Stimulated activated CD8-positive, alpha-beta memory T cell treated with anti-CD3 and anti-CD28 coated beads, Interleukin-2, amount 100 ng/mL, for 48 hours (primary cell): ENCODE measurements at regions not wholly inside any gene's neighbourhood (a gene's known extent, or its start where the extent isn't known, plus 50 kb on each side); places are given as distances from the start of the nearest gene placed in this dataset.
"Not testable (repeated sequence)": the region's sequence is repeated elsewhere in the genome, so short reads cannot be mapped to it uniquely, and the experiment has no call there.

Experiments
- DNase-seq, 2 donors: peaks; one replicate each; pipeline ENCODE4 v3.0.0-alpha.2; 2020; ENCODE audit warnings: low read depth in 2 of 2

DNA sequence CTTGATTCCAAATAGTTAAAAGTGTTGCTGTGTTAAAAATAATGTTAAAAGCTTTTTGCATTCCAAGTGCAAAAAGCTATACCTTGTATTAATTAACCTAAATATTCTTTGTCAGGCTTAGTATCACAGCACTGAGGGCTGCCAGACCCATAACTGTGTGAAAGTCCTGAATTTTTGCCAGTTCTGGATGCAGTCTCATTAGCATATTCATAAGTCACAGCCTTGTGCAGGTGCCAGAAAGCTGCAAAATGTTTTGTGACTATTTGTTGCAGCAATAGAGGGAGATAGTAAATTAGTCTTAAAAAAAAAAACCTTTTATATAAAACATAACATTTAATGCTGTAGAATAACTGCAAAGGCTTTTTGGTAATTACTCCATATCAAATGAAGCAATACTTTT lies 56.6 kb downstream of the SLITRK1 start:
- no peak for DNase-seq

DNA sequence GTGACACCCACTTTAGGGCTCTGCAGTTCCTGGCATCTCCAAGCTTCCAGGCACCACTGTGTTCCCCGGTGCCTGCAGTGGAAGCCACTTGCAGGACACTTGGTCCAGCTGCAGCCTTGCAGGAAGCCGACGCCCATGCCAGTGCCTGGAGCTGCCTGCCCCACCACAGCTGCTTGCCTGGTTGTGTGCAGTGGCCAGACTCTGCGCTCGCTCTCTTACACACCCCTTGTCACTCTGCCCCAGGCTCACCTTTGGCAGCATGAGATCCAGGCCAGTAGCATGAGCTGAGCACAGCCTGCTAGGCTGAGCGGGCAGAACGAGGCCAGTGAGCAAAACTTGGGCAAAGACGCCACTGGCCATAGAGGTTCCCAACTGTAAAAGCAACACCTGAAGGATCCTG lies 57.7 kb downstream of the SLITRK1 start:
- no peak for DNase-seq

GRCh38 chr13:83824120-83824519 lies 58.2 kb downstream of the SLITRK1 start:
- no peak for DNase-seq

DNA sequence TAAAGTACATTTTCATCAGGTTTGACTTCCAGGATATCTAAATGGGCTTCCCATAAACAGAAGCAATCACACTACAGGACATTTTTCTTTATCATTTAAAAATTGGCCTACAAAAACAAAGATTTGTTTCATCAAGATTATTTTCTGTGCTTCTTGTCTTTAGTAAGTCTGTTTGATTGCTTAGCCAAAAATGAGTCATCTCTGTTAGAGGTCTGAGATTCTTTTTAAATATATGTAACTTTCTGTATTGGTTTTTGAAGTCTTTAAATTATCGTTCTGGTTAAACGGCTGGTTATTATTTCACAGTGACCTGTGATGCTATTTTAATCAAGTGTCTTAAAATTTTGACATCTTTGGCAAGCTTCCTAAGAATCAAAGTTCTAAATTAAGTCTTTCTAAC lies 62.7 kb downstream of the SLITRK1 start:
- DNase-seq: no peak

GRCh38 chr13:83819156-83819555 lies 63.1 kb downstream of the SLITRK1 start:
- no peak for DNase-seq

DNA sequence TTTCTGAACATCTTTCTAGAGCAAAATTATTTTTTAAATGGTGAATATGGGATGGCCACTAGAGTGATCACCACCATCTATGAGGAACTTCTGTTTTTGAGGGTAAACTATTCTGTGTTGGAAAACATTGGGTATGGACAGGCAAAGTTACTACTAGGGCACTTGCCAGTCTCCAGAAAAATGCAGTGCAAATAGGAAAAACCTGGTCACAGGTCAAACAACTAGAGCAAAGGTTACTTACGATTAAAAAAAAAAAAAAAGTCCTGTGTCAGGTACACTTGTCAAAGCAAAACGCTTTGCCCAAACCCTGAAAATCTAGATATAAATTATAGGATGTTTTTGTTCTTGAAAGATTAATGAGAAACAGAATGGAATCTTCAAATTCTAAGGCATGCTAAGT lies 66.2 kb downstream of the SLITRK1 start:
- no peak for DNase-seq

DNA sequence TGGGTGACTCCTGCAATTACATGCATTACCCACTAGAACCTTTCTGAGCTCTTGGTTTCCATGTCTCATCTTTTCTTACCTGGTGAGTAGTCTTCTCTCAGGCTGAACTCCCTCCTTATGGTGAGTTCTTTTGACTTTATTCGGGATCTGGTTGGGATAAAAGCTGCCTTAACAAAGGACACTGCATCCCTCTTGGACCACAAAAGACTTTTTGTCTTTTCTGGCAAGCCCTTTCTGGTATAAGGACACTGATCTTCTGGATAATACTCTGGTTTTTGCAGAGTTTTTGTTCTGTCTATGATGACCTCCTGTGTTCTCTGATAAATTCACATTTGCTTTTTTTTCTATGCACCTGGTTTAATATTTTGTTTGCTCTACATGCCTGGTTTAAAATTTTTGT lies 66.7 kb downstream of the SLITRK1 start:
- DNase-seq: no peak

DNA sequence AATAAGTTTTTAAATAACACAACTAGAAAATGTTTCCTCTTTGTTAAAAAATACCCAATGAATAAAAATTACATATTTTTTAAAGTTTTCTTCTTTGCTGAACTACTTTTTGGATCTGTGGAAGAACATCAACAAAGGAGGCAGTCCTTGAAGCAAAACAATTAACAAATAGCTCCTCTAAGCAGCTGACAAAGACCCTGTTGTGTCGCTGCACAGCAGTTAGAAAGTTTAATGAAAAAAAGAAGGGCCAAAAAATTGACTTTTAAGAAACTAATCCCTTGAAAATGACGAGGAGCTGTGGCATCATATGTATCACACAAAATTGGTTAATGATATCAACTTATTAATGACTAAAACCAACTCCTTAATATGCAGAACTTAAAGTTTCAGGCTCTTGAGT lies 72.1 kb downstream of the SLITRK1 start:
- DNase-seq: no peak

GRCh38 chr13:83804356-83804962 lies 77.8 kb downstream of the SLITRK1 start:
- no peak for DNase-seq

DNA sequence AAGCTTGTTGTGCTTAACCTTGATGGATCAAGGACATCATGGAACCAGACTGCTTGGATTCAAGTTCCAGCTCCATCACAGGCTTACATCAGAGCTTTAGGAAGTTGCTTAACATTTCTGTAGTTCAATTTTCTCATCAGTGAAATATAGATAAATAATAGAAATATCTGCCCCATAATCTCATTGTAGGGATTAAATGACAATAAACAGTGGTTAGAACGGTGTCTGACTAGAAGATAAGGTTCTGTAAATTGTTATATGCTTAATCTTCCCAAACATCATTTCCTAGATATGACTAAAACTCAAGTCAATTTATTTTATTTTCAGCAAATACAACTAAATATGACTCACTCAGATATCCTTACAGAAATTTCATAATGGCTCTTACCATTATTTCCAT lies 83.5 kb downstream of the SLITRK1 start:
- no peak for DNase-seq

DNA sequence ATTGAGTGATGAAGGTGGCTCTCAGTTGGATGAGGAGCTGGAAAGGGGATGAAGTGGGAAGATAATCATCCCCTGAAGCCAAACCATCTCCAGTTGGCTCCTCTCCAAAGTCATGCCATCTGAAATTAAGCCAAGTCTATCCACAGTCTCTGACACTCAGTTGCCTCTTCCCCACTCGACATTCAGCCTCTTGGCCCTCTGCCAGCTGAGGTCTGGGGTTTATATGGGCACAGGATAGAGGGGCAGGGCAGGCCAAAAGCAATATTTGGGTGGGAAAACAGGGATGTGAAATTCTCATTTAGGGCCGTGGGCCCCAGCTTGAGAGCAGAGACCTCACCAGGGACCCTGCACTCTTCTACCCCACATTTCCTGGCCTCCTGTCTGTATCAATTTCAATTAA lies 85.9 kb downstream of the SLITRK1 start:
- no peak for DNase-seq

- no peak for DNase-seq
Measured at GRCh38 chr13:83794583-83794982, 87.7 kb downstream of the SLITRK1 start.

- no peak for DNase-seq
Measured at GRCh38 chr13:83780227-83780626, 102.0 kb downstream of the SLITRK1 start.

DNA sequence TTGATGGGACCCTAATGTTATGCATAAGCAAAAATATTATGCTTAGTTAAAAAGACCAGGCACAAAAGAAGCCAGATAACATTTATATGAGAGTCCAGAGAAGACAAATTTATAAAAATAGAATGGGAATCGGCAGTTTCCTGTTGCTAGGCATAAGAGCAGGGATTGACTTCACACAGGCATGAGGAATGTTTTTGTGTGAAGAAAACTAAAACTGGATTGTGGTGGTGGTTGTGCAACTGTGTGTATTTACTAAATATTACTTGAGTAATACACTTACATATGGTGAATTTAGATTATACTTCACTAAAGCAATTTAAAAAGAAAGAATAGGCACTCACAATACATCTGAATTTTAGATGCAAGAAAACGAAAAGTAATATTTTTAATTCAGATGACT lies 108.3 kb downstream of the SLITRK1 start:
- DNase-seq: no peak

DNA sequence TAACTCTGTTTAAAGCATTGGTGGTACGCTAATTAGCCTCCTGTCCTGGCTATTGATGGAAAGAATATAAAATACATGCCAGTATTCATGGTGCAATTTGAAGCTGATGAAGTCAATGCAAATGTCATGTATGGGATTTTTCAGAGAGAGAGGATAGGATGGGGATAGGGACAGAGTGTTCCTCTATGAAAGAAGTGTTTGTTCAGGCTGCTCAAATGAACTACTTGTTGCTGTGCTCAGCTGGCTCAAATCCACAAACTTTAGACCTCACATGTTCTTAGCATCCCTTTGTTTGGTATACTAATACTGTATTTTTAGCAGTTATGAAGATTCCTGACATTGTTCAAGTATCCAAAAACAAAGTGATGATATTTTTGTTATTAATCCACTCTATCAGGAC lies 116.5 kb downstream of the SLITRK1 start:
- no peak for DNase-seq

- no peak for DNase-seq
Measured at GRCh38 chr13:83761631-83762030, 120.6 kb downstream of the SLITRK1 start.

GRCh38 chr13:83755210-83755609 lies 127.1 kb downstream of the SLITRK1 start:
- not testable (repeated sequence) for DNase-seq

DNA sequence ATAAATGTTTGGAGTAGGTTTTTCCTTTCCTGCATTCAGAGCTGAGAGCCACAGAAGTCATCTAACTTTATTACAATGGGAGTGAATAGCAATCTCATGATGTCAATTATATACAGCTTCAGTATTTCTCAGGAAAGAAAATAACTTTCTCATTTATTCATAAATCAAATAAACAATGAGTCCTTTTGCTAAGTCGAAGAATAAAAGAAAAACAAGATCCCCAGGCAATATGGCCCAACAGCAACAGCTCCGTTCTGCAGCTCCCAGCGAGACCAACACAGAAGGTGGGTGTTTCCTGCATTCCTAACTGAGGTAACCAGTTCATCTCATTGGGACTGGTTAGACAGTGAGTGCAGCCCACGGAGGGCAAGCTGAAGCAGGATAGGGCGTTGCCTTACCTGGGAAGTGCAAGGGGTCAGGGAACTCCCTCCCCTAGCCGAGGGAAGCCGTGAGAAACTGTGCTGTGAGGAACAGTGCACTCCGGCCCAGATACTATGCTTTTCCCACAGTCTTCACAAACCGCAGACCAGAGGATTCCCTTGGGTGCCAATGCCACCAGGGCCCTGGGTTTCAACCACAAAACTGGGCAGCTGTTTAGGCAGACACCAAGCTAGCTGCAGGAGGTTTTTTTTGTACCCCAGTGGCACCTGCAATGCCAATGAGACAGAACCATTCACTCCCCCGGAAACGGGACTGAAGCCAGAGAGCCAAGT lies 128.2 kb downstream of the SLITRK1 start:
- no peak for DNase-seq

GRCh38 chr13:83752141-83752540 lies 130.1 kb downstream of the SLITRK1 start:
- DNase-seq: no peak

GRCh38 chr13:83740622-83741021 lies 141.7 kb downstream of the SLITRK1 start:
- DNase-seq: no peak

- no peak for DNase-seq
Measured at GRCh38 chr13:83738407-83738806, 143.9 kb downstream of the SLITRK1 start.

DNA sequence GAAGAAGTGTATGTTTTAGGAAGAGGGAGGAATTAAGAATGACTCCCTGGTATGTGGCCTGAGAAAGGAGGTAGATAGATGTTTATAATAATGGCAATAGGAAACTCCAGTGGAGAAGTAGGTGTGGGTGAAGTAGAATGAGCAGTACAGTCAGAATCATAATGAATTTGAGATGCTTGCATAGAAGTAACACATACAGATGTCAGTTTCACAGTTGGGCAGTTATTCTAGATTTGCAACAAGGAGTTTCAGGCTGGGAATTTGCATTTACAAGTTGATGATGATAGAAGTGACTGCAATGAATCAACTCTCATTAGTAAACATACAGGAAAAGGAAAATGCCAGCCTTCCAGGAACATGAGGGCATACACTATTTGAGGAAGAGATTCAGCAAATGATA lies 149.0 kb downstream of the SLITRK1 start:
- no peak for DNase-seq

DNA sequence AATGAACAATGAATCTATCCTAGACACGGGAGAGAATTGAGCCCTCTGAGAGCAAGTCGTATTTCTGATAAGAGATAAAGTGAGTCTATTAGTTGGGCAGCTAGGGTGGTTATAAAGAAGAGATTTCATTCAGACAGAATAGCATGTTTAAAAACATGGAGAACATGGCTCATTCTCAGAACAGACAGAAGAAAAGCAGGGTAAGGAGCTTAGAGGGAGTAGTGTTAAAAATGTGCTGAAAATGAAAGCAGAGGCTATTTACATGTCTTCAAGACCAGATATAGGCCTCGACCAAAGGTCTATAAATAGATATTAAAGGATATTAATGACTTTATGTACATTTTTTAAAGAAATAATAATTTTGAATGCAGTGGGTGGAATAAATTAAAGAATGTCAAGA lies 149.5 kb downstream of the SLITRK1 start:
- DNase-seq: no peak

GRCh38 chr13:83731113-83731512 lies 151.2 kb downstream of the SLITRK1 start:
- no peak for DNase-seq
